Activated CD4-positive, alpha-beta T cell treated with anti-CD3 and anti-CD28 coated beads, Interleukin-2, Interleukin-6, amounts not matched to agents 100 ng/mL and 50 ng/mL, durations not matched to agents 16 hours and 8 hours (primary cell): ENCODE measurements at regions not wholly inside any gene's neighbourhood (a gene's known extent, or its start where the extent isn't known, plus 50 kb on each side); places are given as distances from the start of the nearest gene placed in this dataset.

Experiments used
- DNase-seq: peaks from one replicate; pipeline ENCODE4 v3.0.0-alpha.2; 2020

GRCh38 chr7:47145186-47145725 is 436.7 kb downstream of the TNS3 start:
- DNase-seq, result no peak

DNA sequence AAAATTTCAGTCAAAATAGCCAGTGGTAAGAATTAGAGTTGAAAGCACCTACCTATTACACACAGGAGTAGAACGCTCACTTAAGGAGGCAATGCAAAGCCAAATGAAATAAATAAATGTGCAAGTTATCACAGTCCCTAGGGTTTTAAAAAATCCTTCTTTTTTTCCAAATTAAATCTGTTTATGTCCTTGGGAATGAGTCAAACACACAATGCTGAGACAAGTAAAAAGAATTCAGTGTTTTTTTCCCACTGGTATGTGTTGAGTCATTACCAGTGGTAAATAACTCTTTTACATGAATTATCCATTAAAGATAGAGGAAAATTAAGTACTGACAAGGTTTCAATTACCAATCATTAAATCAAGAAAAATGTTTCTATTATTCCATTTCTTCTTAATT is 438.6 kb downstream of the TNS3 start:
- no peak for DNase-seq

DNA sequence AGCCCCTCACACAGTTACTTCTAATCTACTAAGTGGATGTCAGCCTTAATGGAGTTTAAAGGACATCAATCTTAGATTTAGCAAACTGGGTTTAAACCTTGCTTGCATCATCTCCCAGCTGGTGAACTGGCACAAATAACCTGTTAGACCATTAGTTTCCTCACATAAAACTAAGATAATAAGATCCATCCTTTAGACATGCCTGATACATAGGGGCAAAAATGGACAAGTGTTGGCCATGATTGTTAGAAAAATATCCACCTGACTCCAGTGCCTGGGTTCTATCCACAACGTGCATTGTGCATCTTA is 439.1 kb downstream of the TNS3 start:
- DNase-seq, result no peak

DNA sequence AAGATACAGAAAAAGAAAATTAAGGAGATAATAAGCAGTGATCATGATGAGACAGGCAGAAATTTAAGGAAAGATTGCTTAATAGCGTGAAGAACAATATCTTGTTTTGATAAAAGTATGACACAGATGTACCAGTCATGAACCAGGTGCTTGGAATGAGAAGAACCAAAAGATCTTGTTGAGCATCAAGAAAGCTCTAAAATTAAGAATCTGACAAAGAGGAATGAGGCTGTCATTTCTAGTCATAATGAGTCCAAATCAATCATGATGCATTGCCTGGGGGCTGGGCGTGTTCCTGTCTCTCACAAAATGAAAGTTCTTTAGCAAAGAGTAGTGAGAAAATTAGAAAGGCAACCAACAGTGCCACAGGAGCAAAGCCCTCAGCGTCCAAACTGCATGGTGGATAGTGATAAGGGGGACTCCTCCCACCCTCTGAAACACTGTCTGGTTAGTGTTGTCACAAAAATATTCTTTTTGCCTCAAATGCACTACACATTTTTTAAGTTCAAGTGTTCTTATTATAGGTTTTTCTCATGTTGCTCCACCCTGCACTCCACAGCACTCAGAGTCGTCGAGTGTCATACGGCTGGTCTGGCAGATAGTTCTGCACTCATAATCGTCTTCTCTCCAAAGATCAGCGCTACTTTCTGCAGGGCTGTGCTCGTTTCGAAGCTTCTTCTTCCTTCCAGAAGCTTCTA is 439.6 kb downstream of the TNS3 start:
- DNase-seq, result no peak

DNA sequence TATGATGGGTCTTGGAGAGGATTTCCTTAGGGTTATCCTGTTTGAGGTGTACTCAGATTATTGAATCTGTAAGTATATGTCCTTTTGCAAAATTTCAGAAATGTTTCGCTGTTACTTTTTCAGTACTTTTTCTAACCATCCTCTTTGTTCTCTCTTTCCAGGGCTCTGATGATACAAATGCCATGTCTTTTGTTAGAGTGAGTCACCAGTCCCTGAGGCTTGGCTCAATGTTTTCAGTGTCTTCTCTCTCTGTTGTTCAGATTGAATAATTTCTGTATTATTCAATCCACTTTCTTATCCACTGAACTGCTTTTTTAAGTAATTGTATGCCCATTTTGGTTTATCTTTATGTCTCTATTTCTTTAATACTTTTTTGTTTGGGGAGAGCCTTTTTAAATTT is 449.4 kb downstream of the TNS3 start:
- DNase-seq, result no peak

- no peak for DNase-seq
Measured at GRCh38 chr7:47128700-47129099, 453.2 kb downstream of the TNS3 start.

DNA sequence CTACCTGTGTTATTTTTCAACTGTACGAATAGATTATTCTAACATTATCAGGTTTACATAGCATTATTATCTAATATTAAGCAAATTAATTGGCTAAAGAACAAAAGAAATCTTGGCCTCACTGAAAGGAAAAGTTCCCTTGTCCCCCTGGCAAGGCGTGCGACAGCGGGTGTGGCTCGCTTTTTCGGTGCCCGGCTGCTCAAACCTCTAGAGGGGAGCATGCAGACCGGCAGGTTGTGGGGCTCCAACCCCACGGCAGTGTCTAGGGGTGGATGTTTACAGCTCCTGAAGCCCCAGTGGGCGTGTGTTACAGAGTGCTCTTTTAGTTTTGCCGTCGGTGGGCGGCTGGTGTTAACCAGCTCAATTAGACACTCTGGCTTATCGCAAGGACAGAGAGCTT is 456.4 kb downstream of the TNS3 start:
- DNase-seq, result no peak

DNA sequence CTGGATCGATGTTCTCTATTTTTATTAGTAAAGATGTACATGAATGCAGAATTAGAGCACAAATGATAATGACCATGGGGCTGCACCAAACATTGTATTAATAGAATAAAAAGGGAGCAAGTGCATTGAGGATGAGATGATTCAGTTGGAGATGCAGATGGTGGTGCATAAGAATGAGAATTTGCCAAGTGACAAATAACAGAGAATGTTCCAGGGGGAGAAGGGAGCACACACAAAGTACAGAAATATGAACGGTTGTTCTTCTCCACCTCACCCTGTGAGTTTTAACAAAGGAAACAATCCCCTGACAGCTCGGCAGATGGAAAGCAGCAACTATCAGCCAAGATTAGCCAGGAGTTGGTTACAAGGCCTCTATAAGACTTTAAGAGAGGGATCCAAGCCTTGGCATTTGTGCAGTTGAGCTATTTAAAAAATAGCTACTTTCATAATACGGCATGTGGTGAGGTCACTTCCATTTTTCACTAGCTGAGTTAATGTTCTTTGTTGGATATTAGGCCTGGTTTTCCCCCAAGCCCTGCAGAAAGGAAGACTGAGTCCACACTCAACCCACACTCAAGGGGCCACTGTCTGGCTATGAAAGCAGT is 462.5 kb downstream of the TNS3 start:
- DNase-seq, result no peak

DNA sequence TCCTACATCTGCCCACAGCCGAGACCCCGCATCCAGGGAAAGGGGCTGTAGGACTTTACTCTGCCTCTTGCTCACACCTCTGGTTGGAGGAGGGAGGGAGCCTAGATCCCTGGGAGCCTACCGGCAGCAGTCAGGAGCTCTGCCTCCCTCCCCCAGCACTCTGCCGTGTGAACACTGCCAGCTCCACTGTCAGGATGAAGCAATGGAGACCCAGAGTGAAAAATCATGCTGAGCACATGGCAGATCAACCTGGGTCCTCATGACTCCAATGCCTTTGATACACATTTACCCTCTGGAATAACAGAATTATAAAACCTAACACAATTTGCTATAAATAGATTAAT is 477.7 kb downstream of the TNS3 start:
- DNase-seq, result no peak

GRCh38 chr7:47103498-47104205 is 478.3 kb downstream of the TNS3 start:
- no peak for DNase-seq

DNA sequence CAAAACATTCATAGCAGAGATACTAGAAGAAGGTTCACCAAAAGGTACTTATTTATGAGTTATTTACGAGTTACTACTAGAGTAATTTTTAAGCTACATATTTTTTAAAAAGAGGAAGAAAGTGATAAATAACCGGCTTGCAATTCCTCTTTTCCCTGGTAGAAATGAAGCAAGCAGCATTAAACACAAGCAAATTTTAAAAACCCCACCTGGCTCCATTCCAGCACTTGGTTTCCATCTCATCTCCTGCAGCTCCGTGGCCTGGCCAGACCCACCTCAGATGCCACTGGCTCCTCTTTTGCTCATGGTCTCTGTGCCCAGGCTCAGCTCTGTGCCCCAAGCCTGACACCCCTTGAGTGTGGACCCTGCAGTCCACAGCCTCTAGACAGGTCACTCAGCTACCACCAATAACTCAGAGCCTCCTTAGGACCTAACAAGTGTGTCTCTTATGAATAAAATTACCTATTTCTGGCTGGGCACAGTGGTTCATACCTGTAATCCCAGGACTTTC is 479.5 kb downstream of the TNS3 start:
- no peak for DNase-seq

DNA sequence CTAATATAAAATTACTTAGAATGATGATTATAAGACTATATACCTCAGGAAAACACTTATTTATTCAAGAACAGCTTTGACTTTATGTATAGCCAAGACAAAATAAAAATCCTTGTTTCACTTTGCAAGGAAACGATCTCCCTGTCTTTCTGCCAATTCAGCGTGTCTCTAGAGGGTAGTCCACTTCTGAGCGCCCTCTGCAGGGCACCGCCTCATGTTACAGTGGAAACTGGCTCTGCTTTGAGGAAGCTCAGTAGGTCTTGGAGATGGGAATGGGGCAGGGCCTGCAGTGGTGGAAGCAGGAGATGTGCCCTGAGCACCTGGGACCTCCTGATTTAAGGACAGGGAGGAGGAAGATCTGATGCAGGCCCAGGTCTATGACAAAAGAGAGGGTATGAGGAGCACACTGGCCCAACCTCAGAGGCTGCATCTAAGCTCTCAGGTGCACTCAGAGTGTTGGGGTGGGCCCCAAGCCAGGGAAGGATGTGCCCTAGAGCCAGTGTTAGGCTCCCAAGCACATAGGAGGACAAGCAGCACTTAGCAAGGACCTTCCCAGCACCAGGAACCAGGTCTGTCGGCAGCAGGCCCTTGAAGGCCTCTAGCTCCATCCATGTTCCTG is 481.0 kb downstream of the TNS3 start:
- DNase-seq, result no peak

DNA sequence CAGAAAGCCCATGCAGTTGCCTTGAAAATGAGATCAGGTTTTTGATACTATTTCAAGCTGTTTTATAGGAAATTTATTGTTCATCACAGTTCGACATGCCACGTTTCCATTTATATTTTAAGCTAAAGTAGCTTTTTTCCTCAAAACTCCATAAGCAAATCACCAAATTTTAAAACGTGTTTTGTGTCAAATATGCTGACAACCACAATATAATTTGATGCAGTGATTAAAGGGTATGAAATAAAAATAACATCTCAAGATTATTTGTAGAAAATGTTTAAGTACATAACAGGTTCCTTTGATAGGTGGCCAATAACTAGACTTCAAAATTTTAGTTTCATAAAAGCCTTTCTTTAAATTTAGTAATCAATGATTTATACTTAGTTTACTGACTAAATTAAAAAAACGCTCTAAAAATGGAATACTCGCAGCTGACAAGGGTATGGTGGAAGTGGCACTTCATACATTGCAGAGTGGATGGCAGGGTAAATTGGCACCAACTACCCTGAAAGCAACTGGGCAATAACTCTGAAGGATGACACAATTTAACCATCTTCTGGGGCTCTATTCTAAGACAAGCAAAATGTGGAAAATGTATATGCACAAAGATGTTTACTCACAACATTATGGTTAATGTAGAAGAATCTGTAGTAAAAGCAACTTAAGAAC is 481.6 kb downstream of the TNS3 start:
- no peak for DNase-seq

DNA sequence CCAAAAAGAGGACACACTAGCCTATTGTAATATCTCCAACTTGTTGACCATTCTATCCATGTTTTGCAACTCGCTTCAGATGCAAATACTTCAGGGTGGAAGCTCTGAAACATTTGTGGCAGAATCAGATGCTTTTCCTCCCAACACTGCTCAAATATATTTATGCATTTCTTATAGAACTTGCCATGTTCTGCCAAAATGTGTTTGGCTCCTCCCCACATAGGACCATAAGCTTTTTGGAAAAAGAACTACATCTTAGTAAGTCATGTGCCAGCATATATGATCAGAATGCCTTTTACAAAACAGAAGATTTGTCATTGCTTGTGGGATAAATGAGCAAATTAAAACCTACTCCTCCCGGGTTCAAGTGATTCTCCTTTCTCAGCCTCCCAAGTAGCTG is 484.5 kb downstream of the TNS3 start:
- no peak for DNase-seq

DNA sequence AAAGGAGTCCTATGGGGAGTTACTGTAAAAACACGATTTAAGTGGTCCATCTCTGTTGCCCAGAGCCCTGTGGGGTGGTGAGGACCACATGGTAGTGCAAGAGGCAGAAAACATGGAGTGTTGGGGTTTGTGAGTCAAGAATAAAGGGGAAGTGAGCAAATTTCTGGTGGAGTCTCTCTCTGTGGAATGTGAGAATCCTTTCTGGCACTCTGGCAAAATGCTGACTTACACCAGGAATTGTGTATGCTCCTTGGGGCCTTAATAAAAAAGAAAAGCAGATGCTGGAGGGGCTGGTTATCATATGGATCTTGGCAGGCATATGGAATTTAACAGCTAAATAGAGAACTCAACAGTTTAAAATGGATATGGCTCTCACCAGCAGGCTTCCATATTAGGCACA is 486.0 kb downstream of the TNS3 start:
- no peak for DNase-seq

GRCh38 chr7:47094462-47094861 is 487.4 kb downstream of the TNS3 start:
- DNase-seq, result no peak

DNA sequence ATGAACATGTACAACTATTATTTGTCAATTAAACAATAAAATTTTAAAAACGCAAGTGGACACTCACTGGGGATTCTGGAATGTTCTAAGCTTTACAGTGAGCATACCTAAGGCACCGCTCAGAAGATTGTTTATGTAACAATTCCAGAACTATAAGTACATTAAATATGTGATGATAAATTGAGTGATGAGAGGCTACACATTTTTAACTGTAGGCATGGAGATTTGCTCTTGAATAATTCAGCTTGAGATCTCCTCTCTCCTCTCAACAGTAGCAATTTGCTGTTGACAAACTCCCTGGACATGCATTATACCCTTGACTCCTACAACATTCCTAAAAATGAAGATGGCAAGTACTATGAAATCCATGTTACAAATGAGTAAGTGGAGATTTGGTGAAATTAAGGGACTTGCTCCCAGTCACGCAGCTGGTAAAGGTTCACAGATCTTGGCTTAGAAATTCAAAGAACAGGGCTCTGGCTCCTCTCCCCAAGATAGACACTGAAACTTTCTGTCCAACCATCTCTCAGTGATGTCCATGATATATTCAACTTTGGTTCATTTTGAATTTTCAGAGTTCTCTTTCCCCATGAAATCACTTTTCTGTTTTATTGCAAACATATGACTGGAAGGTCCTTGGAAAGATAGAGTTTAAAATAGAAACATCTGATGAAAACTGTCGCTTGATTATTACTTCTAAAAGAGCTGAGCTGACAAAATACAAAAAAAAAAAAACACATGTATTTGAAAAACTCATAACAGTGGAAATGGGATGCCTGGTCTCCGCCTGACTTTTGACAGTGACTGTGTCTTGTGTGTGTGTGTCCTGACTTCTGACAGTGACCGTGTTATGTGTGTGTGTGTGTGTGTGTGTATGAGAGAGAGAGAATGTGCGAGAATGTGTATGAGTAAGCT is 488.3 kb downstream of the TNS3 start:
- DNase-seq, result no peak

GRCh38 chr7:47092336-47092735 is 489.6 kb downstream of the TNS3 start:
- no peak for DNase-seq

GRCh38 chr7:47091141-47091540 is 490.8 kb downstream of the TNS3 start:
- DNase-seq, result no peak

DNA sequence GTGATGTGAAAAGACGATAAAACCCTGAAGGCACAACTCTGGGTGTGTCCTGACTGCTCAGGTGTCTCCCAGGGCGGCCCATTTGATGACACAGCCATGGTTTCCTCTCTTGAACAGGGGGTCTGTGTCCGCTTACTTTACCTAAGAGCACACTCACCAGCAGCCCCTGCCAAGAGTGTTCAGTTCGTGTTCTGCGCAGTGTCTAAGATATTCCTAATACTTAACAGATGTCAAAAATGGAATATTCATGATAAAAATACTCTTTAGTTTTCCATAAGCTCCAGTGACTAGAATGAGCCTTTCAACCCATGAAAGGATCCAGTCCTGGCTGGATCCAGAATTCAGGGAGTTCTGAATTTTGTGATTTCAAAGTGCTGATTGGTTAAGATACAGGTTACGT is 492.4 kb downstream of the TNS3 start:
- DNase-seq, result no peak

- DNase-seq, result no peak
Measured at GRCh38 chr7:47089068-47089417, 492.9 kb downstream of the TNS3 start.
